Hepatocyte (in vitro differentiated cells): ENCODE measurements at regions not wholly inside any gene's neighbourhood (a gene's known extent, or its start where the extent isn't known, plus 50 kb on each side); places are given as distances from the start of the nearest gene placed in this dataset.

Source experiments
- EZH2 ChIP-seq: fragments of 200-600 bp; sonication (generic); IDR thresholded peaks from 2 replicates; pipeline ENCODE4 v1.6.1; 2016; ENCODE audit warnings: antibody characterized with exemption, mild to moderate bottlenecking, borderline replicate concordance
- TF ChIP-seq, protein P1 (sequence below): fragments of 200-600 bp; sonication (generic); IDR thresholded peaks from 2 replicates; pipeline ENCODE4 v1.5.1; 2016; ENCODE audit warnings: antibody characterized with exemption, mild to moderate bottlenecking; ENCODE audit not compliant: poor library complexity

DNA sequence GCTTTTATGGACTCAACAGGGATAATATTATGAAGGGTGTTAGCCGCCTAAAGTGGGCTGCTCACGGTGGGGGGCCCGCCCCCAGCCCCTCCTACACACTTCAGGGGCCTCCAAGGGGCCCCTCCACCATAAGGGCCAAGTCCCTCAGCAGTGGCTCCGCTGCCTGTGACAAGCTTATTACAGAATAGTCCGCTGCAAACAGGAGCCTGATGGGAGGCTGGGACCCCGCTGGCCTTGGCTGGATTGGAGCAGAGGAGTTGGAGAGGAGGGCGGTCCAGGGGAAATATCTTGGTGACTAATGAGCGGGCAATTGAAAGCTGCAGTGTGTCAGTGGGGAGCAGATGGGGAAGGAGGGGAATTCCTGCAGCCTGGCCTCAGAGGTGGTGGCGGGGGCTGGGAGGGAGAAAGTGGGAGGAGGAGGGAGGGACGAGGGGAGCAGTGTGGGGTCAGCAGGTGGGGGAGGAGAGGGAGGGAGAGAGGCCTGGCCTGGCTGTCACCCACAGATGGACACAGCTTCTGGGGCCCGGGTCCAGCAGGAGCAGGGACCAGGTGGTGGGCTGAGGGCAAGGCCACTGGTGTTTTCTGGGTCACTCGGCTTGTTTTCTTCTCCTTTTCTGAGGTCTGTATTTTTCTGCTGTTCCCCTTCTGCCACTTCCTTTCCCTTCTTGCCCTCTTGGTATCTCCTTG is 57.6 kb upstream of the FOXP4 start:
- TF ChIP-seq, protein P1, sequence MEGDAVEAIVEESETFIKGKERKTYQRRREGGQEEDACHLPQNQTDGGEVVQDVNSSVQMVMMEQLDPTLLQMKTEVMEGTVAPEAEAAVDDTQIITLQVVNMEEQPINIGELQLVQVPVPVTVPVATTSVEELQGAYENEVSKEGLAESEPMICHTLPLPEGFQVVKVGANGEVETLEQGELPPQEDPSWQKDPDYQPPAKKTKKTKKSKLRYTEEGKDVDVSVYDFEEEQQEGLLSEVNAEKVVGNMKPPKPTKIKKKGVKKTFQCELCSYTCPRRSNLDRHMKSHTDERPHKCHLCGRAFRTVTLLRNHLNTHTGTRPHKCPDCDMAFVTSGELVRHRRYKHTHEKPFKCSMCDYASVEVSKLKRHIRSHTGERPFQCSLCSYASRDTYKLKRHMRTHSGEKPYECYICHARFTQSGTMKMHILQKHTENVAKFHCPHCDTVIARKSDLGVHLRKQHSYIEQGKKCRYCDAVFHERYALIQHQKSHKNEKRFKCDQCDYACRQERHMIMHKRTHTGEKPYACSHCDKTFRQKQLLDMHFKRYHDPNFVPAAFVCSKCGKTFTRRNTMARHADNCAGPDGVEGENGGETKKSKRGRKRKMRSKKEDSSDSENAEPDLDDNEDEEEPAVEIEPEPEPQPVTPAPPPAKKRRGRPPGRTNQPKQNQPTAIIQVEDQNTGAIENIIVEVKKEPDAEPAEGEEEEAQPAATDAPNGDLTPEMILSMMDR: no peak
- no peak for TF ChIP-seq EZH2
